Suprapubic skin (tissue), 3 donors: ENCODE measurements at regions not wholly inside any gene's neighbourhood (a gene's known extent, or its start where the extent isn't known, plus 50 kb on each side); places are given as distances from the start of the nearest gene placed in this dataset.
"Not testable (repeated sequence)": the region's sequence is repeated elsewhere in the genome, so short reads cannot be mapped to it uniquely, and the experiment has no call there.

Experiments used
- EP300 ChIP-seq: sonication (generic); formaldehyde crosslinking; IDR thresholded peaks from one replicate; pipeline ENCODE4 v1.6.1; 2017; ENCODE audit warnings: antibody characterized with exemption
- TF ChIP-seq, protein P1 (sequence below), 2 donors: fragments of 200-600 bp in 1 of 2; fragments of 450-650 bp in 1 of 2; sonication (generic) in 1 of 2; IDR thresholded peaks; one replicate each; pipeline ENCODE4 v1.5.1; 2016 to 2019; ENCODE audit warnings: antibody characterized with exemption in 2 of 2, mild to moderate bottlenecking in 1 of 2, moderate library complexity in 1 of 2

DNA sequence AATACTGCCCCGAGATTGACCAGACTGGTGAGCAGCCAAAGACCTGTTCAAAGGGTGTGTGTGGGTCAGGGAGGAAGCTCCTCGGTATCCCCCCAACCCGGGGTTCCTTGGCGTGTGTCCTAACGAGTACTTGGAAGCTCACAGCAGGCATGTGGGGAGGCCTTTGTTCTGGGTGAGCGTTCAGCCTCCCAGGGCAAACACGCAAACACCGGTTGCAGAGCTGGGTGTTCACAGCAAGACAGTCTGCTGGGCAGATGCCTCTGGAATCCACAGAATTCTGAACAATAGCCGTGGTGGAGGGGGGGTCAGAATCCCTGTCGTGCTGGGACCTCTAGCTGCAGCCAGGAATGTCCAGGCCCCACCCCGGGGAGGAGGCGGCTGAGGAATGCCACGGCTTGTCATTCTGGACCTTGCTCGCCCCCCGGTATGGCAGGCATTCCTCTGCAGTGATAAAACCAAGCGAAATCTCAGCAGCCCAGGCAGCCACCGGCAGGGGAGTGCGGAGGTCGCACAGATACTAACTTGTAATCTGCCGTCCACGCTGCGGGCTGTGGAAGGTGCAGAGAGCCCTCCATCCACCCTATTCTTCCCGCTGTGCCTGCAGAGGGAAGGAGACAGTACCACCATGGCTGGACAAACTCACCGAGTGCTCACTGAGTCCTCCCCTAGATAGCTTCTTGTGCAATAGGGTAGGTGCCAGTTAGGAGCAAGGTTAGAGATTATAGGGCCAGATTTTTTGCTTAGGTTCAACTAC, 77.8 kb upstream of the METTL9 start:
- TF ChIP-seq, protein P1, sequence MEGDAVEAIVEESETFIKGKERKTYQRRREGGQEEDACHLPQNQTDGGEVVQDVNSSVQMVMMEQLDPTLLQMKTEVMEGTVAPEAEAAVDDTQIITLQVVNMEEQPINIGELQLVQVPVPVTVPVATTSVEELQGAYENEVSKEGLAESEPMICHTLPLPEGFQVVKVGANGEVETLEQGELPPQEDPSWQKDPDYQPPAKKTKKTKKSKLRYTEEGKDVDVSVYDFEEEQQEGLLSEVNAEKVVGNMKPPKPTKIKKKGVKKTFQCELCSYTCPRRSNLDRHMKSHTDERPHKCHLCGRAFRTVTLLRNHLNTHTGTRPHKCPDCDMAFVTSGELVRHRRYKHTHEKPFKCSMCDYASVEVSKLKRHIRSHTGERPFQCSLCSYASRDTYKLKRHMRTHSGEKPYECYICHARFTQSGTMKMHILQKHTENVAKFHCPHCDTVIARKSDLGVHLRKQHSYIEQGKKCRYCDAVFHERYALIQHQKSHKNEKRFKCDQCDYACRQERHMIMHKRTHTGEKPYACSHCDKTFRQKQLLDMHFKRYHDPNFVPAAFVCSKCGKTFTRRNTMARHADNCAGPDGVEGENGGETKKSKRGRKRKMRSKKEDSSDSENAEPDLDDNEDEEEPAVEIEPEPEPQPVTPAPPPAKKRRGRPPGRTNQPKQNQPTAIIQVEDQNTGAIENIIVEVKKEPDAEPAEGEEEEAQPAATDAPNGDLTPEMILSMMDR (IDR thresholded peaks at IDR 0.05): not testable (repeated sequence)
- not testable (repeated sequence) for TF ChIP-seq EP300
